ENCODE measurements at regions not wholly inside any gene's neighbourhood (a gene's known extent, or its start where the extent isn't known, plus 50 kb on each side); places are given as distances from the start of the nearest gene placed in this dataset.
"Not testable (repeated sequence)": the region's sequence is repeated elsewhere in the genome, so short reads cannot be mapped to it uniquely, and the experiment has no call there.

DNA sequence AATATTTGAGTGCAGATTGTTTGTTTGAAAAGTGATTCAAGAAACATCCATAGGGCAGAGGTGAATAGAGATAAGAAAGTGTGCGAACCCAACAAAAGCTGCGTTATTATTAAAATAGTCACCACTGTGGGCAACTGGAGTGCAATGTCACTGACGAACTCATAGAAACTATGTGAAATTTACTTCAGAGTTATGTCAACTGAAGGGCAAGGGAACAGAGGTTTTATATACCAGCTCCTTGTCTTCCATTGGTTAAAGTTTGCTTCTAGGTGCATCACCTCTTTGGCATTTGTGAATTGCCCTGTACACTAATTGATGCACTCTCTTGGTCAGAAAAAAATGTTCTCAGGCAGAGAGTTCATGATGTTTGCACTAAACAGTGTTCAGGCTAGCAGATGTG lies 110.5 kb upstream of the NYAP2 start:
- H3K27ac Mint-ChIP-seq, result no peak overlapping the region
- no peak for ATAC-seq (ENCODE audit: low read depth)
- H3K36me3 Mint-ChIP-seq, result peaks cover 3% of the 10 kb centered on the region
- H3K9me3 Mint-ChIP-seq, result no peaks in the 10 kb centered on the region
- DNase-seq (ENCODE audit: low spot score in 2 of 2), result no peak
- peaks cover 4% of the 10 kb centered on the region for H3K27me3 Mint-ChIP-seq
- no peak overlapping the region for H3K4me3 Mint-ChIP-seq
- peaks cover 4% of the 10 kb centered on the region for H3K4me1 Mint-ChIP-seq

DNA sequence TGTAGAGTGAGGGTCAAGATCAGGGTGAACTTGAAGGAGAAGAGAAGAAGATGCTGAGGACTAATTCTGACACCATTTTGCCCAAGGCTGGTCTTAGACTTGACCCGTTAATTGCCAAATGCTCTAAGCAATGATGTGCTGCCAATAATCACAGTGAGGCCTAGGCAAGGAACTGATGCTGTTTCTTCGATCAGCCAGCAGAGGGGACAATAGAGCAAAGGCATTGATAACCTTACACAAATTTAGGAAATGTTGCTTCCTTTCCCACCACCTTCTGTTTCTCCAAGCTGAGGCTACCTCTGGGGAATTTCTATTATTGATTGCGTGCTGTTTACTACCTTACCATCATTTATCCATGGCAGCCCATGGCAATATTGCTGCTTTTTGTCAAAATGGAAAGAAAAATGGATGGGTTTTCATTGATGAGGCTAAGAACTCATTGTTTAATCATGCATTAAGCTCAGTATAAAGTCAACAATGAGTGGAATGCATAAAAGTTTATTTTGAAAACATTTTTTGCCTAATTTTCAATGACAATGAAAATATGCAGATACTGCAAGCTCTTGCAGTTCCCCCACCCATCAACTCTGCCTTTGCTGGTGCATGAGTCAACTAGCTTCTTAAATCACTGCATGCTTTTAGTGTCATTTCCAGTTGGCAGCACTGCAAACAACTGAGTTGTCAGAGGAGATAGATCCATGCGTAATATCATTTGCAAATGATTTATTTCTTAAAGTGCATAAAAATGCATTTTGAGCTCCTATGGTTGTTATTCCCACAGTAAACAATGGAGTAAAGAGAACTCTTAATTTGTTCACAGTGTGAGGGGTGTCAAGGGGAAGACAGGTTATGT lies 116.4 kb upstream of the NYAP2 start:
- H3K27me3 Mint-ChIP-seq, result no peaks in the 10 kb centered on the region
- DNase-seq (ENCODE audit: low spot score in 2 of 2) (peak in 1 of 2 donors; percentile 9), ATAC-seq (ENCODE audit: low read depth) (no peak)
- peaks cover 7% of the 10 kb centered on the region for H3K4me1 Mint-ChIP-seq
- H3K27ac Mint-ChIP-seq, result no peak overlapping the region
- peaks cover 4% of the 10 kb centered on the region for H3K9me3 Mint-ChIP-seq
- peaks cover 4% of the 10 kb centered on the region for H3K36me3 Mint-ChIP-seq
- no peak overlapping the region for H3K4me3 Mint-ChIP-seq

DNA sequence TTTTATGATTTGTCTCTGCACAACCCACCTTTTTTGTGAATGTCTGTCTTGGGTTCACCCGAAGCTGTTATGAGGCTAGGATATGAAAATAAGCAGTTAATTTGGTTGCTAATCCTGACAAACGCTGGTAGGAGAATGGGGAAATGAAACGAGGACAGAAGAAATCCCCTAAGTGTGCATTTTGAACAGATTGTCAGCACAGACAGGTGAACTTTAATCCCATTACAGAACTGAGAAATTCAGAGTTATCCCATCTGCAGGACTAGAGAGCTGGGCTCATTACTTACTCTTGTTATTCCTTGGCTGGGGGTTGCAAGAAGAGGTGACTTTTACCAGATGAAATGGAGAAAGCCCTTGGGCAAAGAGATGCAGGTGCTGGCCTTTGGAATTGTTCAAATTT lies 123.3 kb upstream of the NYAP2 start:
- Mint-ChIP-seq H3K4me3 (no peak overlapping the region), H3K27me3 (no peaks in the 10 kb centered on the region), H3K4me1 (peaks cover 18% of the 10 kb centered on the region), H3K27ac (no peak overlapping the region), H3K9me3 (peaks cover 6% of the 10 kb centered on the region), H3K36me3 (peaks cover 4% of the 10 kb centered on the region)
- DNase-seq (ENCODE audit: low spot score in 2 of 2), result peak in 1 of 2 donors; percentile 21
- peak; percentile 95 for ATAC-seq (ENCODE audit: low read depth)

DNA sequence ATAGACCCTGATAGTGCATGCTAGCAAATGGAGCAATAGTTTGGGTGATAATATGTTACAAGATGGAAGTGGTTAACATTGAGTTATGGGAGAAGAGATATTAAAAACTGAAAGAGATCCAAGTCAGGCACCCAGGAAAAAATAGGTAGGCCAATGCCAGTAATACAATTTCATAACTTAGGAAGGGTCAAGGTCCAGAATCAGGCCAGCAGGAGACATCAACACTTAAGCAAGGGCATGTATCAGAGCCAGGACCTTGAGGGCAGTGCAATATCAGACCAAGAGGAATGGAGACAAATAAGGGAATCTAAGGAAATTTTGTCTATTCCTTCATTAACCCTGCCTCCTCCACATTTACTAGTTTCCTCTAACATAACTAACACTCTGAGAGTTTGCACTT lies 124.1 kb upstream of the NYAP2 start:
- Mint-ChIP-seq H3K4me3 (no peak overlapping the region), H3K27me3 (no peaks in the 10 kb centered on the region), H3K27ac (peak overlapping the region; percentile 28), H3K9me3 (peaks cover 3% of the 10 kb centered on the region), H3K36me3 (peaks cover 2% of the 10 kb centered on the region), H3K4me1 (peaks cover 22% of the 10 kb centered on the region)
- DNase-seq (ENCODE audit: low spot score in 2 of 2), result no peak
- no peak for ATAC-seq (ENCODE audit: low read depth)

DNA sequence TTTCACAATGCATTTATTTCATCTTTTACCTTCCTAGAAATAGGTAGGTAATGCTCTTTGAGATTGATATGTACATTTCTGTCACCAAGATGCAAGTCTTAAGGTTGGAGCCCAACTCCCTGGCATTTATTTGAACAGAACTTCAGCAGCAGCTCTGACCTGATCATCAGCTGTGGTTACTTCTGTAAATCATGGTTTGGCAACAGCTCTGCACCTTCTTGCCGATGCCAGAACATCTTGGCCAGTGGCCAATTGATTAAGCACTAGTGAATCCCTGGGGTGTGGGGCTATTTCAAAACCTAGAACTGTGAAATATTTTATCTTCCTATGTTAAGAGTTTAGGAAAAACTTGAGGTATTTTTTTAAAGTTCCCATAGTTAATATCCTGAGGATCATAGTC lies 124.8 kb upstream of the NYAP2 start:
- peaks cover 2% of the 10 kb centered on the region for H3K9me3 Mint-ChIP-seq
- DNase-seq (ENCODE audit: low spot score in 2 of 2) (no peak), ATAC-seq (ENCODE audit: low read depth) (no peak)
- no peaks in the 10 kb centered on the region for H3K36me3 Mint-ChIP-seq
- no peak overlapping the region for H3K27ac Mint-ChIP-seq
- no peak overlapping the region for H3K4me3 Mint-ChIP-seq
- H3K4me1 Mint-ChIP-seq, result peaks cover 26% of the 10 kb centered on the region
- no peaks in the 10 kb centered on the region for H3K27me3 Mint-ChIP-seq

DNA sequence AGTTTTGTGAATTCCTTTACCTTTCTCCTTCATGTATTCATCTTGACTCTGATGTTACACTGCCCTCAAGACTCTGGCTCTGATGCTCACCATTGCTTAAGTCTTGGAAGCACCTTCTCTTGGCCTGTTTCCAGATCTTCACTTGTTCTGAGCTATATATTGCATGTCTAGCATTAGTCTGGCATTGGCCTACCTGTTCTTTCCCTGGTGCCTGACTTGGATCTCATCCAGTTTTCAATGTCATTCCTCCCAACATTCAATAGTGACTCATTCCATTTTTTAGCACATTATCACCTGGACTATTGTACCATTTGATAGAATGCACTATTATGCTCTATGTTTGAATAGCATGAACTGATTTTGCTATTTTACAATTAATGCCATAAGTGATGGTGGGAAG lies 127.3 kb upstream of the NYAP2 start:
- H3K36me3 Mint-ChIP-seq, result no peaks in the 10 kb centered on the region
- no peak overlapping the region for H3K4me3 Mint-ChIP-seq
- no peaks in the 10 kb centered on the region for H3K9me3 Mint-ChIP-seq
- H3K4me1 Mint-ChIP-seq, result peaks cover 30% of the 10 kb centered on the region
- ATAC-seq (ENCODE audit: low read depth), result no peak
- DNase-seq (ENCODE audit: low spot score in 2 of 2), result no peak
- H3K27ac Mint-ChIP-seq, result no peak overlapping the region
- no peaks in the 10 kb centered on the region for H3K27me3 Mint-ChIP-seq

DNA sequence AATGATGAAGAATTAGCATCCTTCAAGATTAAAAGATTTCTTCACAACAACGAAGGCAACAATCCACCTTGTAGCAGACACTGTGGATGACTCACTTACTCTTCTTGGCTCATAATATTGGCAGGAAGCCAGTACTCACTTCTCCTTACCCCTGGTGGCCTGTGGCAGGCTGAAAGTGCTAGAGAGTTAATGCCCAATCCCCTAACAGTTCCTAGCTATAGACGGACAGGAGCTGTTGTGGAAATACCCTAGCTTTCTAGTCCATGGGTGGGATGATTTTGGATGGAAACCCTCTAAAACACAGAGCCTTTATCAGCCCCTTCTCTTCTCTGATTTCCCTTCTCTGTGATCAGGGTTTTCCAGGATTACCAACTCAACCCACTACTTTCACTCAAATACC lies 128.6 kb upstream of the NYAP2 start:
- Mint-ChIP-seq H3K36me3 (no peaks in the 10 kb centered on the region), H3K27ac (no peak overlapping the region), H3K27me3 (no peaks in the 10 kb centered on the region), H3K9me3 (no peaks in the 10 kb centered on the region), H3K4me3 (no peak overlapping the region), H3K4me1 (peaks cover 25% of the 10 kb centered on the region)
- peak; percentile 40 to 76 for DNase-seq (ENCODE audit: low spot score in 2 of 2)
- ATAC-seq (ENCODE audit: low read depth), result peak; percentile 99

DNA sequence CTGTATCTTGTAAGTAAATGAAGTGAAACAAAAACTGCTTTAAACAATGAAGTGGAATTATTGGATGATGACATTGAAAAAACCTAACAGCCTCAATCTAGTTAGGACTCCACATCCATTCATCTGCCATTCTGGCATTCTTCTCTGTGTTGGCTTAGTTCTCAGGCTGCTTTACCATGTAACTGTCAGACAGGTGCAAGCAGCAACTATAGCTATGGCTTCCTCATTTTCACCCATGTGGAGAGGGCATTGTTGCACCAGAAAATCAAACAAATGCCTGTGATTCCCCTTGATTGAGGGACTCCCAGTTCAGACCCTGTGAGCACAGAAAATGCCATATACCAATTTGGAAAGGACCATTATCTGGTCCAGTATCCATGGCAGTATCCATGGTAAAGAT lies 129.5 kb upstream of the NYAP2 start:
- no peak overlapping the region for H3K4me3 Mint-ChIP-seq
- H3K27ac Mint-ChIP-seq, result peak overlapping the region; percentile 45
- no peaks in the 10 kb centered on the region for H3K9me3 Mint-ChIP-seq
- DNase-seq (ENCODE audit: low spot score in 2 of 2) (no peak), ATAC-seq (ENCODE audit: low read depth) (peak; percentile 43)
- no peaks in the 10 kb centered on the region for H3K36me3 Mint-ChIP-seq
- H3K27me3 Mint-ChIP-seq, result no peaks in the 10 kb centered on the region
- peaks cover 21% of the 10 kb centered on the region for H3K4me1 Mint-ChIP-seq

DNA sequence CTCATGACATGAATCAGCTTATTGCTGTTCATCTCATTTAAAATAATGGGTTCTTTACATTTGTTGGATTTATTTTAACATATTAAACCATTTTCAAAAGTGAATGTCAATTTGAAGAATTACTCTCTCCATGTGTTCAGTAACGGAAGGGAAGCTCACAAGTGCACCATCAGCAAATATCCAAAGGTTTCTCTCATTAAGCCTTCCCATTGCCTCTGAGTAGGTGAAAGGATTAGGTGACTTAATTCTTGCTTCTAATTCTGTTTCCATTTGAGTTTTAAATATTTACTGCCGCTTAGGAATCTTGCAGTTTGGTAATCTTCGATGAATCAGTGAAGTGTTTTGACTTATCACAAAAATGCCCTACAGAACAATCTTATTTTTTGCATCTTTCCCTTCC lies 145.1 kb upstream of the NYAP2 start:
- Mint-ChIP-seq H3K27ac (no peak overlapping the region), H3K9me3 (peaks cover 7% of the 10 kb centered on the region), H3K27me3 (peaks cover 7% of the 10 kb centered on the region), H3K36me3 (no peaks in the 10 kb centered on the region), H3K4me1 (no peaks in the 10 kb centered on the region), H3K4me3 (no peak overlapping the region)
- DNase-seq (ENCODE audit: low spot score in 2 of 2) (no peak), ATAC-seq (ENCODE audit: low read depth) (no peak)

DNA sequence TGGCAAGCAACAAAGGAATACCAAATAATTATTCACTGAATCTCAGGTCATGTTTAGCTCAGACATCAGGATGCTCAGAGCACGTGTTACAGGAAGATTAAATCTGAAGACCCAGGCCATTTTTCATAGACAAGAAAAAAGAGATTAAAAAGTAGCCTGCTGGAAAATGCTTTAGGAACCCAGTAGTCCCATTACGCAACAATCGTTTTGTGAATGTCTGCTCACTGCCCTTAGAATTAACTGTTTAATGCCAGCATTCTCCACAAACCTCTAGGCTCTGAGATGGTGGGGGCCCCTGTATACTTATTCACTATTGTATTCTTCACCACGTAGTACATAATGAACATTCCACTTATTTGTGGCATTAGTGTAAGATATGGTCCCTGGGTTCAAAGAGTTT lies 154.6 kb upstream of the NYAP2 start:
- H3K4me1 Mint-ChIP-seq, result no peaks in the 10 kb centered on the region
- H3K9me3 Mint-ChIP-seq, result no peaks in the 10 kb centered on the region
- ATAC-seq (ENCODE audit: low read depth) (no peak), DNase-seq (ENCODE audit: low spot score in 2 of 2) (no peak)
- no peak overlapping the region for H3K4me3 Mint-ChIP-seq
- H3K27me3 Mint-ChIP-seq, result peaks cover 5% of the 10 kb centered on the region
- no peak overlapping the region for H3K27ac Mint-ChIP-seq
- no peaks in the 10 kb centered on the region for H3K36me3 Mint-ChIP-seq

DNA sequence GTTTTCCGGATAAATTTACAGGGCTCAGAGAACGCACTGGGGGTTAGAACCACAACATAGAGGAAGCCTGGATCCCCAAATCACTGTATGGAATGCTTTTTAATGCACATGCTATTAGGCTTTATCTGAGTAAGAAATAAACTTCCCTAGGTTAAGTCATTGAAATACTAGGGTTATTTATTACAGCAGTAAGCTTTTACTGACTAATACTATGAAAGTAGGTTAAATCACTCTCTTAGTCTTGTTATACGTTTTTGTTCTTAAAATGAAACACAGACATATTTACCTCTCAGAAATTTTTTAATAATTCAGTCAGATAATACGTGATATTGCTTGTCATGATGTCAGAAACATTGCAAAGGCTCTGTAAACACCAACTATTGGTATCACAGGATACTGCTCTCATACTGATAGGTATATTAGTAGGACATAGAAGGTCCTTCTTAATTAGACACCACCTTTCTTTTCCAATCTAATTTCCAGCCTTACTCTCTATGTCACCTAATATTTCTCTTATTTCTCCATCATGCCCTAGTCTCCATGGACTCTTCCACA lies 162.7 kb upstream of the NYAP2 start:
- H3K27ac Mint-ChIP-seq, result no peak overlapping the region
- H3K4me3 Mint-ChIP-seq, result no peak overlapping the region
- no peaks in the 10 kb centered on the region for H3K36me3 Mint-ChIP-seq
- peaks cover 3% of the 10 kb centered on the region for H3K4me1 Mint-ChIP-seq
- H3K9me3 Mint-ChIP-seq, result no peaks in the 10 kb centered on the region
- DNase-seq (ENCODE audit: low spot score in 2 of 2) (no peak), ATAC-seq (ENCODE audit: low read depth) (no peak)
- H3K27me3 Mint-ChIP-seq, result peaks cover 2% of the 10 kb centered on the region

DNA sequence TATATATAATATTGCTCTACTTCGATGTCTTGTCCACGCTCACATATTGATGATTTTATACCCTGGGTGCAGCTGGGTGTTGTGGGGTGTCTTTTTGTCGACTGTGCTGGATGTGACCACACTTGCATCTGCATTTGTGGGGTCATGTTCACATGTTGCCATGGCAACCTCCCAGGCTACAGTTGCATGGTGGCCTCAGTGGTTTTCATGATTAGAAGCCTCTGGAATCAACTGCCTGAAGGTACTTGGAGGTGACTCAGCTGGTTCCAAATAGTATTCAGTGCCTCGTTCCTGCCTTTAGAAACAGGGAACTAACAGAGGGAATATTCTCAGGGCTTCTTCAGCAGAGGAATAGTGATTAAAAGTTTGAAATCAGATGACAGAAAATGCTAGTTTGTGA lies 166.3 kb upstream of the NYAP2 start:
- no peaks in the 10 kb centered on the region for H3K9me3 Mint-ChIP-seq
- no peaks in the 10 kb centered on the region for H3K36me3 Mint-ChIP-seq
- DNase-seq (ENCODE audit: low spot score in 2 of 2), result no peak
- H3K4me1 Mint-ChIP-seq, result peaks cover 5% of the 10 kb centered on the region
- H3K27ac Mint-ChIP-seq, result no peak overlapping the region
- no peak for ATAC-seq (ENCODE audit: low read depth)
- H3K4me3 Mint-ChIP-seq, result no peak overlapping the region
- H3K27me3 Mint-ChIP-seq, result peaks cover 2% of the 10 kb centered on the region

DNA sequence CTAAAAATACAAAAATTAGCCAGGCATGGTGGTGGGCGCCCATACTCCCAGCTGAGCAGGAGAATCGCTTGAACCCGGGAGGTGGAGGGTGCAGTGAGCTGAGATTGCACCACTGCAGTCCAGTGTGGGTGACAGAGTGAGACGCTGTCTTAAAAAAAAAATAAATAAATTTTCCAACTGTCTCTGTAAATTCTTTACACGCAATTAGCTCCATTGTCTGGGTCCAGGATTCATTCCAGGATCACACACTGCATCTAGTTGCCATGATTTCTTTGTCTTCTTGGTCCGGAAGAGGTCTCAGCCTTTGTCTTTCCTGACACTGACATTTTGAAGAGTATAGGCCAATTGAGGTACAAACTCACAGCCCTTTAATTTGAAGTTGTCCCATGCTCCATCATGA lies 167.6 kb upstream of the NYAP2 start:
- H3K36me3 Mint-ChIP-seq, result no peaks in the 10 kb centered on the region
- H3K27me3 Mint-ChIP-seq, result peaks cover 2% of the 10 kb centered on the region
- DNase-seq (ENCODE audit: low spot score in 2 of 2) (no peak), ATAC-seq (ENCODE audit: low read depth) (no peak)
- H3K9me3 Mint-ChIP-seq, result no peaks in the 10 kb centered on the region
- no peak overlapping the region for H3K4me3 Mint-ChIP-seq
- peaks cover 5% of the 10 kb centered on the region for H3K4me1 Mint-ChIP-seq
- no peak overlapping the region for H3K27ac Mint-ChIP-seq

DNA sequence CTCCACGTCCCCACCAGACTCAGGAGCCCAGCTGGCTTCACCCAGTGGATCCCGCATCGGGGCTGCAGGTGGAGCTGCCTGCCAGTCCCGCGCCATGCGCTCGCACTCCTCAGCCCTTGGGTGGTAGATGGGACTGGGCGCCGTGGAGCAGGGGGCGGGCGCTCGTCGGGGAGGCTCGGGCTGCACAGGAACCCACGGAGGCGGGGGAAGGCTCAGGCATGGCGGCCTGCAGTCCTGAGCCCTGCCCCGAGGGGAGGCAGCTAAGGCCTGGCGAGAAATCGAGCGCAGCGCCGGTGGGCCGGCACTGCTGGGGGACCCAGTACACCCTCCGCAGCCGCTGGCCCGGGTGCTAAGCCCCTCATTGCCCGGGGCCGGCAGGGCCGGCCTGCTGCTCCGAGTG lies 170.2 kb upstream of the NYAP2 start:
- not testable (repeated sequence) for H3K27ac Mint-ChIP-seq; H3K4me1 Mint-ChIP-seq; H3K36me3 Mint-ChIP-seq; H3K9me3 Mint-ChIP-seq; H3K4me3 Mint-ChIP-seq; ATAC-seq (ENCODE audit: low read depth); DNase-seq (ENCODE audit: low spot score in 2 of 2); H3K27me3 Mint-ChIP-seq

DNA sequence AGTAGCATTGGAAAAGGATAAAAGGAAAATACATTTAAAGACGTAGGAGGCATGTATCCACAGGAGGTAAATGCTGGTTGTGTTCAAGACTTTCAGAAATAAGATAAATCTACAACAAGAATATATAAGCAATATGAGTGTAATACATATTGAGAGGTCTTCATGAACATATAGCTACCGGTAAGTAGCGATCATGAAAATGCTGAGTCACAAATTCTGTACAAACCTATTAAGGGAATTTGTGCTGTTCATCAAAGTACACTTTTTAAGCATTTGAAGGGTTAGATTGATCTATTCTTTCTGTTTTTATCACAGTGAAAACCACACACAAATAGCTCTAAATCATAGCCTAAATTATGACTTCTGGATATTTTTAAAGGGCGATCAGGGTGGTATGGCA lies 173.1 kb upstream of the NYAP2 start:
- no peaks in the 10 kb centered on the region for H3K36me3 Mint-ChIP-seq
- H3K4me3 Mint-ChIP-seq, result no peak overlapping the region
- H3K27me3 Mint-ChIP-seq, result no peaks in the 10 kb centered on the region
- no peak overlapping the region for H3K27ac Mint-ChIP-seq
- DNase-seq (ENCODE audit: low spot score in 2 of 2) (no peak), ATAC-seq (ENCODE audit: low read depth) (no peak)
- H3K4me1 Mint-ChIP-seq, result peaks cover 2% of the 10 kb centered on the region
- H3K9me3 Mint-ChIP-seq, result no peaks in the 10 kb centered on the region

All from memory B cell (primary cell).